Panc1 (cell line): ENCODE measurements at regions not wholly inside any gene's neighbourhood (a gene's known extent, or its start where the extent isn't known, plus 50 kb on each side); places are given as distances from the start of the nearest gene placed in this dataset.

Source experiments
- CTCF ChIP-seq: fragments of 450-650 bp; IDR thresholded peaks from 2 replicates; pipeline ENCODE4 v1.5.1; 2017; ENCODE audit warnings: mild to moderate bottlenecking
- POLR2AphosphoS5 ChIP-seq: IDR thresholded peaks from 2 replicates; pipeline ENCODE4 v1.6.1; 2012; ENCODE audit warnings: mild to moderate bottlenecking, low read depth, low read length, moderate library complexity
- REST ChIP-seq, 2 experiments: IDR thresholded peaks; 2 replicates each; pipeline ENCODE4 v1.6.1; 2011 to 2012; ENCODE audit warnings: low read depth in 2 of 2, control low read depth in 1 of 2, low read length in 1 of 2, mild to moderate bottlenecking in 1 of 2, moderate library complexity in 1 of 2; ENCODE audit not compliant: insufficient read depth in 1 of 2

- TF ChIP-seq CTCF (no peak), POLR2AphosphoS5 (no peak), REST (IDR thresholded peaks at IDR 0.05; ENCODE audit: insufficient read depth in 1 of 2, low read depth in 2 of 2, low read length in 1 of 2) (no peak)
These were observed 610.5 kb upstream of the ZNF385D start for GRCh38 chr3:22361521-22361920.
